Epithelial cell of proximal tubule (primary cell): ENCODE measurements at regions not wholly inside any gene's neighbourhood (a gene's known extent, or its start where the extent isn't known, plus 50 kb on each side); places are given as distances from the start of the nearest gene placed in this dataset.

Source experiments
- DNase-seq: peaks from one replicate; pipeline ENCODE4 v3.0.0-alpha.2; 2011; ENCODE audit warnings: low read depth
- H3K4me3 ChIP-seq: 2 replicates; pipeline ENCODE4 v1.5.1; 2011; ENCODE audit warnings: low read depth, mild to moderate bottlenecking, low read length
- CTCF ChIP-seq: conservative IDR thresholded peaks from 2 replicates; pipeline ENCODE4 v1.5.1; 2012; ENCODE audit warnings: low read depth, mild to moderate bottlenecking, low read length

GRCh38 chr9:99743006-99743405 lies 78.7 kb upstream of the NR4A3 start:
- H3K4me3 ChIP-seq = no peak overlapping the region
- no peak for DNase-seq
- TF ChIP-seq CTCF = no peak

GRCh38 chr9:99743455-99743854 lies 78.2 kb upstream of the NR4A3 start:
- DNase-seq = no peak
- no peak overlapping the region for H3K4me3 ChIP-seq
- TF ChIP-seq CTCF = no peak

GRCh38 chr9:99744132-99744531 lies 77.6 kb upstream of the NR4A3 start:
- DNase-seq = no peak
- TF ChIP-seq CTCF = no peak
- H3K4me3 ChIP-seq = no peak overlapping the region

GRCh38 chr9:99745085-99745484 lies 76.6 kb upstream of the NR4A3 start:
- H3K4me3 ChIP-seq = no peak overlapping the region
- TF ChIP-seq CTCF = no peak
- no peak for DNase-seq

- no peak for TF ChIP-seq CTCF
- DNase-seq = no peak
- no peak overlapping the region for H3K4me3 ChIP-seq
These were observed 75.3 kb upstream of the NR4A3 start for GRCh38 chr9:99746406-99746805.

- no peak overlapping the region for H3K4me3 ChIP-seq
- no peak for DNase-seq
- TF ChIP-seq CTCF = no peak
These were observed 73.4 kb upstream of the NR4A3 start for GRCh38 chr9:99748266-99748665.

GRCh38 chr9:99748676-99749075 lies 73.0 kb upstream of the NR4A3 start:
- no peak for TF ChIP-seq CTCF
- no peak for DNase-seq
- H3K4me3 ChIP-seq = no peak overlapping the region
